ENCODE measurements at regions not wholly inside any gene's neighbourhood (a gene's known extent, or its start where the extent isn't known, plus 50 kb on each side); places are given as distances from the start of the nearest gene placed in this dataset.

DNA sequence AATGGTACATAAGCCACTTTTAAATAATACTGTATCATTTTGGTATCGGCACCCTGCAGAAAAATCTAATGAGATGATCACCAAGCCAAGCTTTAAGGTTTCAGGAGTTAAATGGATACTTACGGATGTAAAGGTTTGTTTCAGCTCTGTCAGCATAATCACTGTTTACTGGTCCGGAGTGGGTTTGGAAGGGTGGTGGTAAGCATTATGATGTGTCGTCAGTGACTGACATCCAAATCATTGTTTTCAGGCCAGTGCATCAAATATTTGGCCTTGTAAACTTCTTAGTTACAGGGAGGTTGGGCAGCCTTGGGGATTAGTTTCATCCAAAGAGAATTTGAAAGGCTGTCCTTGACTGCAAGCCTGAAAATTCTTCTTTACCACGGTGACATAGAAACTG lies 50.0 kb upstream of the ATL2 start:
- Histone ChIP-seq H3K4me1 (ENCODE audit: control insufficient read depth in 1 of 2, insufficient read depth in 2 of 2, low read length in 2 of 2) (peaks cover under 1% of the 10 kb centered on the region in 2 experiments; a peak in 1 of 4 replicates), H3K4me2 (ENCODE audit: low read length) (no peak overlapping the region), H2AFZ (ENCODE audit: low read depth, low read length, poor library complexity, severe bottlenecking) (no peak overlapping the region), H3K4me3 (replicated peaks in 1 of 2; ENCODE audit: low read depth in 1 of 2, low read length in 2 of 2) (no peak overlapping the region), H3K9me2 (ENCODE audit: insufficient read depth) (no peaks in the 10 kb centered on the region), H3K9ac (ENCODE audit: low read length) (no peak overlapping the region), H3K9me3 (ENCODE audit: control insufficient read depth in 1 of 2, insufficient read depth in 1 of 2, low read depth in 1 of 2, low read length in 2 of 2) (no peaks in the 10 kb centered on the region), H3K79me2 (ENCODE audit: insufficient read depth, low read length) (no peaks in the 10 kb centered on the region), H3K27ac (ENCODE audit: low read depth, low read length) (no peak overlapping the region), H3K36me3 (ENCODE audit: control insufficient read depth in 1 of 2, insufficient read depth in 2 of 2, low read length in 2 of 2) (no peaks in the 10 kb centered on the region), H4K20me1 (ENCODE audit: insufficient read depth) (no peaks in the 10 kb centered on the region), H3K27me3 (ENCODE audit: insufficient read depth, low read length) (no peaks in the 10 kb centered on the region; the same call in 1 of the 2 replicates)
- ChIA-PET CTCF (no interaction called here), POLR2A (no interaction called here), RAD21 (ENCODE audit: low non-redundant PET in 1 of 2, low total read pairs in 2 of 2, uncharacterized antibody in 2 of 2, unreplicated experiment in 2 of 2) (no interaction called here)
- DNase-seq (ENCODE audit: low read depth, low spot score) = no peak
- TF ChIP-seq ZFX (IDR thresholded peaks at IDR 0.05) (no peak), POLR2A (IDR thresholded peaks at IDR 0.05; ENCODE audit: borderline replicate concordance, extremely low read depth, insufficient read depth, insufficient read length) (no peak)
- intact Hi-C loops (cut with micrococcal nuclease) = no loop called here
- no TSS peak for BruUV-seq (replicated peaks)
- no peak for ATAC-seq
